K562 (cell line): ENCODE measurements at regions not wholly inside any gene's neighbourhood (a gene's known extent, or its start where the extent isn't known, plus 50 kb on each side); places are given as distances from the start of the nearest gene placed in this dataset.

Source experiments
- ATAC-seq: fragments of 200-7000 bp; cut with Tn5 transposase; 3 replicates; pipeline ENCODE4 v1.9.1; 2020; ENCODE audit warnings: moderate library complexity
- BruUV-seq: library from RNA; stranded (reverse); fragments of 400-500 nt; replicated peaks from 2 replicates; lab custom pipeline; 2021; lab: Mats Ljungman, UMichigan
- CTCF ChIA-PET: fragments of 300-600 bp; formaldehyde crosslinking; extraction: SDS; loops from one replicate; lab custom pipeline; 2021; ENCODE audit warnings: low intra/inter-chr PET ratio; lab: Yijun Ruan, JAX
- POLR2A ChIA-PET: fragments of 300-600, 350-650 bp; sonication (Branson Sonifier 250); formaldehyde crosslinking; extraction: SDS; loops from one replicate; lab custom pipeline; 2021; ENCODE audit warnings: antibody characterized with exemption, inconsistent platforms; lab: Yijun Ruan, JAX
- DNase-seq, 4 experiments: peaks; one replicate each; pipeline versions ENCODE4 v3.0.0 to v3.0.0-alpha.2; 2011 to 2018; ENCODE audit warnings: low spot score in 3 of 4, mixed read lengths in 3 of 4; ENCODE audit errors: extremely low read depth in 1 of 4
- FAIRE-seq: peaks from 2 replicates; lab custom pipeline; 2011; peaks lifted over from hg19 to GRCh38; lab: Jason Lieb, UNC
- H2AFZ ChIP-seq: 2 replicates; pipeline ENCODE4 v1.6.0; 2011; ENCODE audit warnings: low read depth, low read length, control low read depth, inconsistent platforms
- H3K27ac ChIP-seq: fragments of 200-600 bp; 3 replicates; pipeline ENCODE4 v1.8.0; 2011; ENCODE audit warnings: low read depth, mild to moderate bottlenecking, control low read depth, inconsistent platforms, low read length, moderate library complexity, mixed read lengths; ENCODE audit errors: extremely low read depth
- H3K27me3 ChIP-seq, 2 experiments: fragments of 300-600 bp in 1 of 2; 2 replicates in 1 of 2; 3 replicates in 1 of 2; pipeline versions ENCODE4 v1.6.0 to v1.8.0; 2011; ENCODE audit warnings: inconsistent platforms in 2 of 2, low read length in 2 of 2, mild to moderate bottlenecking in 1 of 2, mixed read lengths in 1 of 2, moderate library complexity in 1 of 2; ENCODE audit not compliant: control insufficient read depth in 2 of 2, insufficient read depth in 2 of 2
- H3K36me3 ChIP-seq: fragments of 300-600 bp; 3 replicates; pipeline ENCODE4 v1.8.0; 2011; ENCODE audit warnings: mild to moderate bottlenecking, low read length, inconsistent platforms; ENCODE audit not compliant: control insufficient read depth, insufficient read depth
- H3K4me1 ChIP-seq, 2 experiments: fragments of 200-600 bp in 1 of 2; replicated peaks in 1 of 2; 2 replicates in 1 of 2; 3 replicates in 1 of 2; pipeline versions ENCODE4 v1.5.1 to v1.8.0; 2011; ENCODE audit warnings: inconsistent platforms in 2 of 2, low read length in 2 of 2, mild to moderate bottlenecking in 1 of 2, mixed read lengths in 1 of 2, moderate library complexity in 1 of 2; ENCODE audit not compliant: control insufficient read depth in 2 of 2, insufficient read depth in 2 of 2
- H3K4me2 ChIP-seq: 2 replicates; pipeline ENCODE4 v1.6.1; 2011; ENCODE audit warnings: low read length, control low read depth, inconsistent platforms, mixed read lengths; ENCODE audit not compliant: insufficient read depth
- H3K4me3 ChIP-seq: fragments of 200-600 bp; sonication (generic), shearing (Covaris generic); 2 replicates; pipeline ENCODE4 v1.5.1; 2016; ENCODE audit warnings: control low read depth, inconsistent platforms
- H3K79me2 ChIP-seq: fragments of 200-600 bp; 3 replicates; pipeline ENCODE4 v1.8.0; 2011; ENCODE audit warnings: low read length, inconsistent platforms; ENCODE audit not compliant: control insufficient read depth, insufficient read depth
- H3K9ac ChIP-seq, 2 experiments: 2 replicates each; pipeline versions ENCODE4 v1.6.0 to v1.6.1; 2011; ENCODE audit warnings: low read depth in 2 of 2, low read length in 2 of 2, control low read depth in 1 of 2, inconsistent platforms in 1 of 2, mild to moderate bottlenecking in 1 of 2, mixed read lengths in 1 of 2; ENCODE audit not compliant: insufficient read depth in 1 of 2
- H3K9me1 ChIP-seq: one replicate; pipeline ENCODE4 v1.6.0; 2011; ENCODE audit warnings: inconsistent platforms, mild to moderate bottlenecking, low read length, moderate library complexity; ENCODE audit not compliant: control insufficient read depth, insufficient read depth
- H3K9me3 ChIP-seq: replicated peaks from 2 replicates; pipeline ENCODE4 v1.5.1; 2011; ENCODE audit warnings: low read depth, low read length, inconsistent platforms; ENCODE audit not compliant: control insufficient read depth, insufficient read depth
- H4K20me1 ChIP-seq: replicated peaks from 2 replicates; pipeline ENCODE4 v1.6.1; 2011; ENCODE audit warnings: low read length, inconsistent platforms, mixed read lengths; ENCODE audit not compliant: control insufficient read depth, insufficient read depth
- BRD4 ChIP-seq: fragments of 200-600 bp; sonication (generic); IDR thresholded peaks from 2 replicates; pipeline ENCODE4 v1.6.1; 2017; ENCODE audit warnings: inconsistent platforms
- BRF1 ChIP-seq: IDR thresholded peaks from 3 replicates; pipeline ENCODE4 v1.6.1; 2011; ENCODE audit warnings: borderline replicate concordance, mild to moderate bottlenecking; ENCODE audit not compliant: insufficient read length; ENCODE audit errors: extremely low read depth
- CBX3 ChIP-seq, 2 experiments: IDR thresholded peaks; 1 replicate in 1 of 2; 2 replicates in 1 of 2; pipeline ENCODE4 v1.6.1; 2012; ENCODE audit warnings: inconsistent platforms in 2 of 2, low read length in 2 of 2, borderline replicate concordance in 1 of 2, control low read depth in 1 of 2
- CHD4 ChIP-seq: fragments of 200-600 bp; sonication (generic); IDR thresholded peaks from 3 replicates; pipeline ENCODE4 v1.6.1; 2012; ENCODE audit warnings: low read depth, mild to moderate bottlenecking, mixed read lengths, low read length, inconsistent platforms; ENCODE audit not compliant: insufficient read depth, insufficient replicate concordance, poor library complexity, severe bottlenecking
- CSDE1 ChIP-seq, 2 experiments: fragments of 450-650 bp; IDR thresholded peaks; 2 replicates each; pipeline ENCODE4 v1.6.1; 2016; ENCODE audit warnings: mild to moderate bottlenecking in 1 of 2
- DDX20 ChIP-seq: fragments of 450-650 bp; IDR thresholded peaks from 2 replicates; pipeline ENCODE4 v1.6.1; 2016; ENCODE audit warnings: missing genetic modification characterization, low read depth, mild to moderate bottlenecking, missing compliant biosample characterization, moderate library complexity
- NR1H2 ChIP-seq: sonication (generic); formaldehyde crosslinking; IDR thresholded peaks from 2 replicates; pipeline ENCODE4 v1.4.0; 2020; ENCODE audit warnings: mild to moderate bottlenecking, missing genetic modification reagents
- RBM34 ChIP-seq: fragments of 200-400 bp; formaldehyde crosslinking; IDR thresholded peaks from 2 replicates; pipeline ENCODE4 v1.6.1; 2018; ENCODE audit warnings: low read length, borderline replicate concordance; ENCODE audit not compliant: insufficient read depth
- STAG1 ChIP-seq: sonication (generic); formaldehyde crosslinking; IDR thresholded peaks from 2 replicates; pipeline ENCODE4 v1.5.0; 2020; ENCODE audit warnings: missing genetic modification reagents, borderline replicate concordance
- WHSC1 ChIP-seq: IDR thresholded peaks from one replicate; pipeline ENCODE4 v1.6.1; 2012; ENCODE audit warnings: low read length, control low read depth, inconsistent platforms
- ZEB2 ChIP-seq: fragments of 450-650 bp; IDR thresholded peaks from 2 replicates; pipeline ENCODE4 v1.6.1; 2016
- ZNF584 ChIP-seq: fragments of 200-800 bp; sonication (Bioruptor generic); IDR thresholded peaks from 2 replicates; pipeline ENCODE4 v1.6.1; 2016; ENCODE audit warnings: low read depth, mild to moderate bottlenecking, missing genetic modification characterization, missing compliant biosample characterization
- WGBS: fragments of 100-300 bp; shearing (Covaris generic); methylation state at CpG from one replicate; pipeline ENCODE4 v1.1.6; 2016; ENCODE audit warnings: low coverage, mixed read lengths; ENCODE audit not compliant: insufficient coverage; ENCODE audit errors: missing lambda C conversion rate; 5-methylcytosine and 5-hydroxymethylcytosine counted together
- in situ Hi-C: fragments of 300-500 bp; cut with MboI; formaldehyde crosslinking; loops from 4 replicates; pipeline ENCODE4 v1.15.0; 2018; ENCODE audit warnings: inconsistent platforms, mixed read lengths
- intact Hi-C: fragments of 100-400 bp; cut with micrococcal nuclease; formaldehyde crosslinking; loops from 2 replicates; pipeline ENCODE4 v1.14.2; 2022
- TF ChIP-seq, protein P1 (sequence below): fragments of 250-450 bp; sonication (Bioruptor Pico); IDR thresholded peaks from 2 replicates; pipeline ENCODE4 v1.4.0; 2020; ENCODE audit warnings: mild to moderate bottlenecking

DNA sequence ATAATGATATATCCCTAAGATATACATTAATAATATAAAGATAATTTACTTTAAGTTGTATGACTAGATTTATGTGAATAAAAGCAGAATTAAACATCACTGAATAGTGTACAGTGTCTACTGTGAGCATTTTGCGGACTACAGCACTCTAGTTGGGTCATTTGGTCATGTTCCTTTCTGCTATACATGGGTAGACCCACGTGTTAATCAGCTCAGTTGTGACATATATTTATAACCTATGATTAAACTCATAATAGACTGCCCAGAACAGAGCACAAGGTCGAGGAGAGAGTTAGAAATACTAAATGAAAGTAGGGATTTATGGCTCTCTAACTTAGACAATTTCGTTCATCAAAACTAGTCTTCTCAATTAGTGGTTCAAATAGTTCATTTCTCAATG is 852.7 kb downstream of the EPHA7 start:
- Histone ChIP-seq H2AFZ (no peak overlapping the region), H3K4me1 (no peaks in the 10 kb centered on the region), H3K4me2 (no peak overlapping the region), H3K9me1 (no peaks in the 10 kb centered on the region), H4K20me1 (no peaks in the 10 kb centered on the region), H3K9me3 (no peaks in the 10 kb centered on the region; the same call in 1 of the 2 replicates), H3K36me3 (no peaks in the 10 kb centered on the region), H3K4me3 (no peak overlapping the region), H3K27ac (no peak overlapping the region), H3K79me2 (no peaks in the 10 kb centered on the region), H3K27me3 (no peaks in the 10 kb centered on the region)
- no peak for ATAC-seq
- in situ Hi-C loops = no loop called here
- BruUV-seq = no TSS peak
- CTCF ChIA-PET = no interaction called here
- DNase-seq = no peak
- 0% methylated on average over 4 of the region's 4 CpGs for WGBS
- POLR2A ChIA-PET = no interaction called here
- no peak for TF ChIP-seq RBM34
- no peak for TF ChIP-seq WHSC1
- TF ChIP-seq CHD4 = no peak
- TF ChIP-seq STAG1 = no peak
- TF ChIP-seq ZNF584 = no peak
- TF ChIP-seq CSDE1 (IDR thresholded peaks at IDR 0.05) = no peak
- TF ChIP-seq BRD4 = no peak
- TF ChIP-seq NR1H2 (CRISPR knock-in tag) = no peak
- TF ChIP-seq, all 486 proteins: peak for 0
- intact Hi-C loops = no loop called here
- no peak overlapping the region for H3K9ac ChIP-seq
- no peak for FAIRE-seq

DNA sequence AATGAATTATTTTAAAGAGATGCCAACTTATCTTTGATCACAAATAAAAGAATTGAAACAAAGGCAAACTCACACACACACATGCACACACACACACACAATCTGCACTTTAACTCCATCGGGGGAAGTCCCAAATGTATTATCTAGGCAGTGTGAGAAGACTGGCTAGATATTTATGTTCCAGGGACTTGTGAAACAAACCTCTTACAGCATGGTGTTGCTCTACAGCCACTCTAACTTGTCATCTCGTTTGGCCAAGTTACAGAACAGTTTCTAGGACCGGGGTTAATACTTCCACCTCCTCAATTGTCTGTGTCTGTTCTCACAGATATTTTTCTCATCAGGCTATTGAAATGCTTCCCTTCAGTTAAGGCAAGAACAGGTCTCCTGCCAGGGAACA is 855.0 kb downstream of the EPHA7 start:
- Histone ChIP-seq H3K4me3 (no peak overlapping the region), H3K4me2 (no peak overlapping the region), H3K9me1 (no peaks in the 10 kb centered on the region), H3K9ac (no peak overlapping the region), H3K36me3 (no peaks in the 10 kb centered on the region), H3K27me3 (no peaks in the 10 kb centered on the region), H3K4me1 (no peaks in the 10 kb centered on the region), H2AFZ (no peak overlapping the region), H4K20me1 (no peaks in the 10 kb centered on the region), H3K27ac (no peak overlapping the region), H3K79me2 (no peaks in the 10 kb centered on the region), H3K9me3 (no peaks in the 10 kb centered on the region; the same call in 1 of the 2 replicates)
- no peak for FAIRE-seq
- ChIA-PET CTCF (no interaction called here), POLR2A (no interaction called here)
- DNase-seq = no peak
- ATAC-seq = no peak
- WGBS = 0% methylated on average over 3 of the region's 3 CpGs
- in situ Hi-C loops (no loop called here), intact Hi-C loops (no loop called here)
- BruUV-seq = no TSS peak
- no peak for TF ChIP-seq CBX3 (IDR thresholded peaks at IDR 0.05; ENCODE audit: borderline replicate concordance in 1 of 2, low read length in 2 of 2)
- TF ChIP-seq BRF1 = no peak
- TF ChIP-seq ZEB2 = no peak
- TF ChIP-seq, protein P1, sequence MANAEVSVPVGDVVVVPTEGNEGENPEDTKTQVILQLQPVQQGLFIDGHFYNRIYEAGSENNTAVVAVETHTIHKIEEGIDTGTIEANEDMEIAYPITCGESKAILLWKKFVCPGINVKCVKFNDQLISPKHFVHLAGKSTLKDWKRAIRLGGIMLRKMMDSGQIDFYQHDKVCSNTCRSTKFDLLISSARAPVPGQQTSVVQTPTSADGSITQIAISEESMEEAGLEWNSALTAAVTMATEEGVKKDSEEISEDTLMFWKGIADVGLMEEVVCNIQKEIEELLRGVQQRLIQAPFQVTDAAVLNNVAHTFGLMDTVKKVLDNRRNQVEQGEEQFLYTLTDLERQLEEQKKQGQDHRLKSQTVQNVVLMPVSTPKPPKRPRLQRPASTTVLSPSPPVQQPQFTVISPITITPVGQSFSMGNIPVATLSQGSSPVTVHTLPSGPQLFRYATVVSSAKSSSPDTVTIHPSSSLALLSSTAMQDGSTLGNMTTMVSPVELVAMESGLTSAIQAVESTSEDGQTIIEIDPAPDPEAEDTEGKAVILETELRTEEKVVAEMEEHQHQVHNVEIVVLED (CRISPR knock-in tag) = no peak
- TF ChIP-seq DDX20 (tag) = no peak
